Stimulated activated CD4-positive, alpha-beta T cell treated with anti-CD3 and anti-CD28 coated beads, Interleukin-4, amount 100 ng/mL, for 4 hours (primary cell): ENCODE measurements at regions not wholly inside any gene's neighbourhood (a gene's known extent, or its start where the extent isn't known, plus 50 kb on each side); places are given as distances from the start of the nearest gene placed in this dataset.
"Not testable (repeated sequence)": the region's sequence is repeated elsewhere in the genome, so short reads cannot be mapped to it uniquely, and the experiment has no call there.

ENCODE experiments used
- DNase-seq, 2 experiments: peaks; one replicate each; pipeline ENCODE4 v3.0.0-alpha.2; 2020

GRCh38 chrX:39052751-39053150, 251.5 kb downstream of the MID1IP1 start:
- DNase-seq, result no peak

GRCh38 chrX:39058724-39059123, 257.5 kb downstream of the MID1IP1 start:
- DNase-seq, result no peak

GRCh38 chrX:39059866-39060265, 258.6 kb downstream of the MID1IP1 start:
- no peak for DNase-seq

- no peak for DNase-seq
Measured at GRCh38 chrX:39063037-39063436, 261.8 kb downstream of the MID1IP1 start.

- DNase-seq, result no peak
Measured at GRCh38 chrX:39063702-39064101, 262.4 kb downstream of the MID1IP1 start.

GRCh38 chrX:39065051-39065871, 264.0 kb downstream of the MID1IP1 start:
- DNase-seq, result no peak

- DNase-seq, result no peak
Measured at GRCh38 chrX:39067866-39068265, 266.6 kb downstream of the MID1IP1 start.

GRCh38 chrX:39068634-39069033, 267.4 kb downstream of the MID1IP1 start:
- not testable (repeated sequence) for DNase-seq

- DNase-seq, result no peak
Measured at GRCh38 chrX:39070009-39070408, 268.8 kb downstream of the MID1IP1 start.

- DNase-seq, result no peak
Measured at GRCh38 chrX:39073131-39073530, 271.9 kb downstream of the MID1IP1 start.

GRCh38 chrX:39096599-39096998, 295.3 kb downstream of the MID1IP1 start:
- DNase-seq, result no peak

- DNase-seq, result no peak
Measured at GRCh38 chrX:39104745-39105144, 303.5 kb downstream of the MID1IP1 start.

GRCh38 chrX:39112143-39112542, 310.9 kb downstream of the MID1IP1 start:
- no peak for DNase-seq

- DNase-seq, result no peak
Measured at GRCh38 chrX:39115166-39115565, 313.9 kb downstream of the MID1IP1 start.

- no peak for DNase-seq
Measured at GRCh38 chrX:39117101-39117500, 315.8 kb downstream of the MID1IP1 start.

GRCh38 chrX:39121903-39122302, 320.6 kb downstream of the MID1IP1 start:
- DNase-seq, result no peak

- no peak for DNase-seq
Measured at GRCh38 chrX:39125834-39126233, 324.6 kb downstream of the MID1IP1 start.

- DNase-seq, result peak in 1 of 2 experiments; percentile 4
Measured at GRCh38 chrX:39133971-39134370, 332.7 kb downstream of the MID1IP1 start.

- no peak for DNase-seq
Measured at GRCh38 chrX:39137363-39137954, 336.2 kb downstream of the MID1IP1 start.

- DNase-seq, result no peak
Measured at GRCh38 chrX:39140581-39140980, 339.3 kb downstream of the MID1IP1 start.

GRCh38 chrX:39144323-39144722, 343.1 kb downstream of the MID1IP1 start:
- no peak for DNase-seq

GRCh38 chrX:39144956-39145355, 343.7 kb downstream of the MID1IP1 start:
- no peak for DNase-seq

GRCh38 chrX:39145859-39146258, 344.6 kb downstream of the MID1IP1 start:
- DNase-seq, result no peak

- DNase-seq, result peak; percentile 20 to 66
Measured at GRCh38 chrX:39149761-39150160, 348.5 kb downstream of the MID1IP1 start.

GRCh38 chrX:39150220-39150619, 349.0 kb downstream of the MID1IP1 start:
- DNase-seq, result no peak
